ENCODE measurements at regions not wholly inside any gene's neighbourhood (a gene's known extent, or its start where the extent isn't known, plus 50 kb on each side); places are given as distances from the start of the nearest gene placed in this dataset.

DNA sequence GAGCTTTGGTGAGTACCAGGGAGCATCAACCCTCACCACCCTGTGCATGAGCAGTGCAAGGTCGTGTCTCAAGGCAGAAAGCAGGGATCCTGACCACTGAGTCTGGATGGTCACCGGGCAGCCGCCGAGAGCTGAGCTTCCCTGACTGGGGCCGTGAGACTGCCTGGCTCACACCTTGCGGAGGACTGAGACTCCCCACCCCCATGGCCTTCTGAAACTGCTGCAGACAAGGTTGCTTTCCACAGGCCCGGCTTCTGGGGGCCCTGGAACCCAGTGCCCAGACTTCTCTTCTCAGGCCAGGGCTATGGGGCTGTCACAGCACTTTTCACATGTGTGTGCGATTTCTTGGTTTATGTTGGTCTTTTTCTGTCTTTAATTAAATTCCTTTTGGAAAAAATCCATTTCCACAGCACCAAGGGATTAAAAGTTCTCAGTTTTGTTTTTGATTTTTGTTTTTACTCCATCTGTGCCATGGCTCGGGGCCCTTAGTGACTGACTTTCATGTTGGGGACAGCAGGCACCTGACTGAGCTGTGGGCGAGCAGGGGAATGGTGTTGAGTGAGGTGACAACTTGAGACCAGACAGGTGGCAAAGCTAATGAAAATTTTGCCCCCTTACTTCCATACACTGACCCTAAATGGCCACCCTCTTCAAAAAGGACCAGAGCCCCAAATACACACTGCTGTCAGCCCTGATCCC lies 297.9 kb downstream of the CYP26B1 start:
- TF ChIP-seq EZH2phosphoT487 (conservative IDR thresholded peaks at IDR 0.05; ENCODE audit: low read length) = no peak
- no peak for TF ChIP-seq CTCF (IDR thresholded peaks at IDR 0.05; ENCODE audit: insufficient read depth, low read length, poor library complexity, severe bottlenecking)
